HepG2 (cell line): ENCODE measurements at regions not wholly inside any gene's neighbourhood (a gene's known extent, or its start where the extent isn't known, plus 50 kb on each side); places are given as distances from the start of the nearest gene placed in this dataset.

ENCODE experiments used
- ARID3A ChIP-seq: IDR thresholded peaks from 2 replicates; pipeline ENCODE4 v1.6.1; 2012; ENCODE audit warnings: low read depth, low read length, improper control_type of control experiment
- CEBPG ChIP-seq: IDR thresholded peaks from 2 replicates; pipeline ENCODE4 v1.6.1; 2016
- GFI1 ChIP-seq: sonication (generic); formaldehyde crosslinking; IDR thresholded peaks from 2 replicates; pipeline ENCODE4 v1.5.0; 2020; ENCODE audit warnings: missing genetic modification reagents, mild to moderate bottlenecking, borderline replicate concordance
- GTF3A ChIP-seq: sonication (generic); formaldehyde crosslinking; conservative IDR thresholded peaks from 2 replicates; pipeline ENCODE4 v1.4.0; 2020; ENCODE audit warnings: mild to moderate bottlenecking, missing genetic modification reagents
- KDM2A ChIP-seq: sonication (generic); formaldehyde crosslinking; IDR thresholded peaks from 2 replicates; pipeline ENCODE4 v1.4.0; 2020; ENCODE audit warnings: low read depth, missing genetic modification reagents, borderline replicate concordance
- KLF11 ChIP-seq: IDR thresholded peaks from 2 replicates; pipeline ENCODE4 v1.6.1; 2016; ENCODE audit warnings: missing compliant biosample characterization
- MXI1 ChIP-seq: IDR thresholded peaks from 3 replicates; pipeline ENCODE4 v1.6.1; 2012; ENCODE audit warnings: low read depth, low read length, inconsistent platforms, borderline replicate concordance
- NCOA2 ChIP-seq: sonication (generic); formaldehyde crosslinking; IDR thresholded peaks from 2 replicates; pipeline ENCODE4 v1.8.0; 2022; ENCODE audit warnings: inconsistent platforms
- PHF20 ChIP-seq: sonication (generic); formaldehyde crosslinking; IDR thresholded peaks from 2 replicates; pipeline ENCODE4 v1.5.0; 2020; ENCODE audit warnings: mild to moderate bottlenecking, missing genetic modification reagents
- YEATS4 ChIP-seq: sonication (generic); formaldehyde crosslinking; IDR thresholded peaks from 2 replicates; pipeline ENCODE4 v1.4.0; 2020; ENCODE audit warnings: missing genetic modification reagents, borderline replicate concordance
- ZBTB42 ChIP-seq: sonication (generic); formaldehyde crosslinking; IDR thresholded peaks from 2 replicates; pipeline ENCODE4 v1.5.0; 2020; ENCODE audit warnings: mild to moderate bottlenecking, missing genetic modification reagents
- ZC3H4 ChIP-seq: sonication (generic); formaldehyde crosslinking; IDR thresholded peaks from 2 replicates; pipeline ENCODE4 v1.4.0; 2020; ENCODE audit warnings: missing genetic modification reagents, borderline replicate concordance
- ZKSCAN8 ChIP-seq: IDR thresholded peaks from 2 replicates; pipeline ENCODE4 v1.6.1; 2016; ENCODE audit warnings: borderline replicate concordance, missing genetic modification reagents, missing compliant biosample characterization
- ZMYM2 ChIP-seq: sonication (generic); formaldehyde crosslinking; IDR thresholded peaks from 2 replicates; pipeline ENCODE4 v1.8.0; 2022; ENCODE audit warnings: mild to moderate bottlenecking, missing genetic modification reagents
- ZNF264 ChIP-seq: sonication (generic); formaldehyde crosslinking; IDR thresholded peaks from 2 replicates; pipeline ENCODE4 v1.4.0; 2020; ENCODE audit warnings: missing genetic modification reagents
- ZNF33A ChIP-seq: sonication (generic); formaldehyde crosslinking; IDR thresholded peaks from 2 replicates; pipeline ENCODE4 v1.5.1; 2020; ENCODE audit warnings: missing genetic modification reagents, mild to moderate bottlenecking, moderate library complexity, borderline replicate concordance
- ZNF34 ChIP-seq: sonication (generic); formaldehyde crosslinking; IDR thresholded peaks from 2 replicates; pipeline ENCODE4 v1.4.0; 2020; ENCODE audit warnings: mild to moderate bottlenecking, missing genetic modification reagents, borderline replicate concordance
- TF ChIP-seq, protein P1 (sequence below): sonication (generic); formaldehyde crosslinking; IDR thresholded peaks from 2 replicates; pipeline ENCODE4 v1.5.0; 2020; ENCODE audit warnings: mild to moderate bottlenecking, missing genetic modification reagents, borderline replicate concordance
- TF ChIP-seq, protein P2 (sequence below): sonication (generic); formaldehyde crosslinking; IDR thresholded peaks from 2 replicates; pipeline ENCODE4 v1.5.1; 2020; ENCODE audit warnings: missing genetic modification reagents, mild to moderate bottlenecking, borderline replicate concordance
- TF ChIP-seq, protein P3 (sequence below): sonication (generic); formaldehyde crosslinking; IDR thresholded peaks from 2 replicates; pipeline ENCODE4 v1.5.0; 2020; ENCODE audit warnings: mild to moderate bottlenecking, missing genetic modification reagents, moderate library complexity
- TF ChIP-seq, protein P4 (sequence below): sonication (generic); formaldehyde crosslinking; IDR thresholded peaks from 2 replicates; pipeline ENCODE4 v1.9.0; 2022; ENCODE audit warnings: missing genetic modification reagents, mild to moderate bottlenecking, borderline replicate concordance

DNA sequence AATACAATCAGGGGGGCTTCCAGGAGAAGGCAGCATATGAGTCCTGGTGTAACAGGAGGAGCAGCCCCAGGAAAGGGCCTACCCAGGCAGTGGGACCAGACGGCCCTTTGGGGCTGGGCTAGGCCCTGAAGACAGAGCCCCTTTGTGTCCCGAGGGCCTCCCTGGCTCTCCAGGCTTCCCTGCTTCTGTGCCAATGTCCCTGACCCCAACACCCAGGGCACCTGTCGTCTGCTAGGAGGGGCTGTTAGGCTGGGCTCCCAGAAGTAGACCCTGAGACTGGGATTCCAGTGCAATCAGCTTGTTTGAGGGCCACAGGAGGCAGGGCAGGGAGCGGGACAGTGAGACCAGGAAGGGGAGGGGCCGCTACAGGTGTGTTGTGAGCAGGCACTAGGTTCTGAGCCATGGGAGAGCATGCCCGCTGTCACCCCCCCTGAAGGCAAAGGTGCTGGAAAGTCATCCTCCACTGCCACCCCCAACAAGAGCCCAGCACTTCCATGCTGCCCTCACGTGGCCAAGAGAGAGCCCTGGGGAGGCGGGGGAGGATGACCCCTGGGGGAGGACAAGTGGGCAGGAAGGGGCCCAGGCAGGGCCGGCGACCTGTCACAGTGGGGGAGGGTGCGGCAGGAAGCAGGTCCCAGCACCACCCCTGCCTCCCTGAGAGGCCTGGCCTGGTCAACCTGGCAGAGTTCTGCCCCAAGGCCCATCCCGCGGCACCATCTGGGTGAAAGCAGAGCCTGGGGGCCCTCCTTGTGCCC is 64.8 kb downstream of the ADRA2C start (continued):
- TF ChIP-seq KDM2A (peak; percentile 70; the same call in 1 of the 2 replicates), GTF3A (CRISPR knock-in tag) (peak; percentile 73; the same call in 1 of the 2 replicates), ZNF33A (CRISPR knock-in tag) (no peak), GFI1 (peak; percentile 80), YEATS4 (peak; percentile 51; the same call in 1 of the 2 replicates), ZNF34 (CRISPR knock-in tag) (peak; percentile 38; the same call in 1 of the 2 replicates), NCOA2 (CRISPR knock-in tag) (peak; percentile 85), KLF11 (CRISPR knock-in tag) (peak; percentile 61; the same call in 1 of the 2 replicates), ZC3H4 (peak; percentile 17; the same call in 1 of the 2 replicates), PHF20 (peak; percentile 36; the same call in 1 of the 2 replicates), ZMYM2 (CRISPR knock-in tag) (peak; percentile 73; the same call in 1 of the 2 replicates), ZNF264 (CRISPR knock-in tag) (peak; percentile 69; the same call in 1 of the 2 replicates), ARID3A (no peak), MXI1 (0 out of 3 replicates have a peak, but pooled peaks have one; percentile 31), CEBPG (CRISPR knock-in tag) (no peak), ZKSCAN8 (peak; percentile 25; the same call in 1 of the 2 replicates), ZBTB42 (CRISPR knock-in tag) (peak; percentile 66; the same call in 1 of the 2 replicates)
- TF ChIP-seq, protein P1, sequence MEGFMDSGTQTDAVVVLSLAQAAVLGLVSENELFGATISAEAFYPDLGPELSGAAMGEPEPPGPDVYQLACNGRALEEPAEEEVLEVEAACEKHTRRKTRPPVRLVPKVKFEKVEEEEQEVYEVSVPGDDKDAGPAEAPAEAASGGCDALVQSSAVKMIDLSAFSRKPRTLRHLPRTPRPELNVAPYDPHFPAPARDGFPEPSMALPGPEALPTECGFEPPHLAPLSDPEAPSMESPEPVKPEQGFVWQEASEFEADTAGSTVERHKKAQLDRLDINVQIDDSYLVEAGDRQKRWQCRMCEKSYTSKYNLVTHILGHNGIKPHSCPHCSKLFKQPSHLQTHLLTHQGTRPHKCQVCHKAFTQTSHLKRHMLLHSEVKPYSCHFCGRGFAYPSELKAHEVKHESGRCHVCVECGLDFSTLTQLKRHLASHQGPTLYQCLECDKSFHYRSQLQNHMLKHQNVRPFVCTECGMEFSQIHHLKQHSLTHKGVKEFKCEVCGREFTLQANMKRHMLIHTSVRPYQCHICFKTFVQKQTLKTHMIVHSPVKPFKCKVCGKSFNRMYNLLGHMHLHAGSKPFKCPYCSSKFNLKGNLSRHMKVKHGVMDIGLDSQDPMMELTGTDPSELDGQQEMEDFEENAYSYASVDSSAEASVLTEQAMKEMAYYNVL (CRISPR knock-in tag) = peak; percentile 79; the same call in 1 of the 2 replicates
- TF ChIP-seq, protein P2, sequence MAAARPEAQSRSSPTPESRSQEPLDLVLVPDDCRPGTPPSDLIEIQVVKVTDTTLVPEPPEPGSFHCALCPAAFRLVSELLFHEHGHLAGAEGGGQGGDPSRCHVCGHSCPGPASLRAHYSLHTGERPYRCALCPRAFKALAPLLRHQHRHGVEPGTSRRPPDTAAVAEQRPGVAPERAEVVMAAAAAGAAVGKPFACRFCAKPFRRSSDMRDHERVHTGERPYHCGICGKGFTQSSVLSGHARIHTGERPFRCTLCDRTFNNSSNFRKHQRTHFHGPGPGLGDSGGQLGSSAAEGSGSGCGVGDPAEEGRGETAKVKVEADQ (CRISPR knock-in tag) = peak; percentile 72; the same call in 1 of the 2 replicates
- TF ChIP-seq, protein P3, sequence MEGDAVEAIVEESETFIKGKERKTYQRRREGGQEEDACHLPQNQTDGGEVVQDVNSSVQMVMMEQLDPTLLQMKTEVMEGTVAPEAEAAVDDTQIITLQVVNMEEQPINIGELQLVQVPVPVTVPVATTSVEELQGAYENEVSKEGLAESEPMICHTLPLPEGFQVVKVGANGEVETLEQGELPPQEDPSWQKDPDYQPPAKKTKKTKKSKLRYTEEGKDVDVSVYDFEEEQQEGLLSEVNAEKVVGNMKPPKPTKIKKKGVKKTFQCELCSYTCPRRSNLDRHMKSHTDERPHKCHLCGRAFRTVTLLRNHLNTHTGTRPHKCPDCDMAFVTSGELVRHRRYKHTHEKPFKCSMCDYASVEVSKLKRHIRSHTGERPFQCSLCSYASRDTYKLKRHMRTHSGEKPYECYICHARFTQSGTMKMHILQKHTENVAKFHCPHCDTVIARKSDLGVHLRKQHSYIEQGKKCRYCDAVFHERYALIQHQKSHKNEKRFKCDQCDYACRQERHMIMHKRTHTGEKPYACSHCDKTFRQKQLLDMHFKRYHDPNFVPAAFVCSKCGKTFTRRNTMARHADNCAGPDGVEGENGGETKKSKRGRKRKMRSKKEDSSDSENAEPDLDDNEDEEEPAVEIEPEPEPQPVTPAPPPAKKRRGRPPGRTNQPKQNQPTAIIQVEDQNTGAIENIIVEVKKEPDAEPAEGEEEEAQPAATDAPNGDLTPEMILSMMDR (CRISPR knock-in tag) = peak; percentile 94
- TF ChIP-seq, protein P4, sequence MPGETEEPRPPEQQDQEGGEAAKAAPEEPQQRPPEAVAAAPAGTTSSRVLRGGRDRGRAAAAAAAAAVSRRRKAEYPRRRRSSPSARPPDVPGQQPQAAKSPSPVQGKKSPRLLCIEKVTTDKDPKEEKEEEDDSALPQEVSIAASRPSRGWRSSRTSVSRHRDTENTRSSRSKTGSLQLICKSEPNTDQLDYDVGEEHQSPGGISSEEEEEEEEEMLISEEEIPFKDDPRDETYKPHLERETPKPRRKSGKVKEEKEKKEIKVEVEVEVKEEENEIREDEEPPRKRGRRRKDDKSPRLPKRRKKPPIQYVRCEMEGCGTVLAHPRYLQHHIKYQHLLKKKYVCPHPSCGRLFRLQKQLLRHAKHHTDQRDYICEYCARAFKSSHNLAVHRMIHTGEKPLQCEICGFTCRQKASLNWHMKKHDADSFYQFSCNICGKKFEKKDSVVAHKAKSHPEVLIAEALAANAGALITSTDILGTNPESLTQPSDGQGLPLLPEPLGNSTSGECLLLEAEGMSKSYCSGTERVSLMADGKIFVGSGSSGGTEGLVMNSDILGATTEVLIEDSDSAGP (CRISPR knock-in tag) = peak; percentile 83; the same call in 1 of the 2 replicates
